ENCODE measurements at regions not wholly inside any gene's neighbourhood (a gene's known extent, or its start where the extent isn't known, plus 50 kb on each side); places are given as distances from the start of the nearest gene placed in this dataset.

DNA sequence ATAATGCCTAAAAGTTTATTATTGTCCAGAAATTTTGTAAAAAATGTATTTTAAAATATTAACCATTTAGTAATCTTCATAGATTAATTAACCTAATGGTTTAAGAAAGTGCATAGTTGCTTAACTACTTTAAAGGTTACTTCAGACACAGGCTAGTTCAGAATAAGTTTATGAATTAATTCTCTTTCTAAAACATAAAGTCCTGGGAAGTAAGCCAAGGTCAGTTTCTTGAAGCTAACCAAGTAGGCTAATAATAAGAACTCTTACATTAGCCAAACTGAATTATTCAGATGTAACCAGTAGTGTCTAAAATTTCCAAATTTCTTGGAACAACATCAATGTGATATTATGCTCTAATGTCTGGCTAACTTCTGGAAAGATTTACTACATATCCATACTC lies 790.4 kb downstream of the NCAM2 start:
- Histone ChIP-seq H3K9ac (ENCODE audit: low read depth, low read length) (no peak overlapping the region), H3K4me1 (ENCODE audit: control insufficient read depth, insufficient read depth, low read length) (no peaks in the 10 kb centered on the region)

DNA sequence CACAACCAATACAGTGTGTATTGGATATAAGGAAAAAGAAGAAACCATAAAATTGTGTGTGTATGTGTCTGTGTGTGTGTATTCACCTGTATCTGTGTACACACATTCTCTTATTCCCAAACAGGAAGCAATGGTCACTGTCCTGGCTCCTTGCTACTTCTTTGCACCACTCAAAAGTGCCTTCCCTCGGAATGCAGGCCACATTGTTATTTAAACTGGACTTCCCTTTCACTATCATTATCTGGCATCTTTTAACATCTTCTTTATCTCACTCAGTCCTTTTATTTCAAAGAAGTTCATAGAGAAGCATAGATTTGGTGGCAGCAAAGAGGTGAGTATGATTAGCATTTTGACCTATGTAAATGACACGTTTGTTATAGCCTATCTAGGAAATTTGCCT lies 803.7 kb downstream of the NCAM2 start:
- Histone ChIP-seq H3K9me3 (ENCODE audit: control insufficient read depth, insufficient read depth, low read length) (no peaks in the 10 kb centered on the region), H3K27me3 (ENCODE audit: control insufficient read depth, insufficient read depth, low read length) (no peaks in the 10 kb centered on the region), H3K27ac (ENCODE audit: low read depth, low read length) (no peak overlapping the region), H3K4me1 (ENCODE audit: control insufficient read depth, insufficient read depth, low read length) (peaks cover 7% of the 10 kb centered on the region), H3K4me3 (ENCODE audit: low read depth, low read length) (no peak overlapping the region), H3K9ac (ENCODE audit: low read depth, low read length) (no peak overlapping the region), H3K36me3 (ENCODE audit: control insufficient read depth, insufficient read depth, low read length) (no peaks in the 10 kb centered on the region)

More for the DNA sequence above, 790.4 kb downstream of the NCAM2 start:
- no peak overlapping the region for H3K4me3 ChIP-seq (ENCODE audit: low read depth, low read length)
- H3K27ac ChIP-seq (ENCODE audit: low read depth, low read length) = no peak overlapping the region
- H3K9me3 ChIP-seq (ENCODE audit: control insufficient read depth, insufficient read depth, low read length) = no peaks in the 10 kb centered on the region
- no peaks in the 10 kb centered on the region for H3K27me3 ChIP-seq (ENCODE audit: control insufficient read depth, insufficient read depth, low read length)
- H3K36me3 ChIP-seq (ENCODE audit: control insufficient read depth, insufficient read depth, low read length) = no peaks in the 10 kb centered on the region

DNA sequence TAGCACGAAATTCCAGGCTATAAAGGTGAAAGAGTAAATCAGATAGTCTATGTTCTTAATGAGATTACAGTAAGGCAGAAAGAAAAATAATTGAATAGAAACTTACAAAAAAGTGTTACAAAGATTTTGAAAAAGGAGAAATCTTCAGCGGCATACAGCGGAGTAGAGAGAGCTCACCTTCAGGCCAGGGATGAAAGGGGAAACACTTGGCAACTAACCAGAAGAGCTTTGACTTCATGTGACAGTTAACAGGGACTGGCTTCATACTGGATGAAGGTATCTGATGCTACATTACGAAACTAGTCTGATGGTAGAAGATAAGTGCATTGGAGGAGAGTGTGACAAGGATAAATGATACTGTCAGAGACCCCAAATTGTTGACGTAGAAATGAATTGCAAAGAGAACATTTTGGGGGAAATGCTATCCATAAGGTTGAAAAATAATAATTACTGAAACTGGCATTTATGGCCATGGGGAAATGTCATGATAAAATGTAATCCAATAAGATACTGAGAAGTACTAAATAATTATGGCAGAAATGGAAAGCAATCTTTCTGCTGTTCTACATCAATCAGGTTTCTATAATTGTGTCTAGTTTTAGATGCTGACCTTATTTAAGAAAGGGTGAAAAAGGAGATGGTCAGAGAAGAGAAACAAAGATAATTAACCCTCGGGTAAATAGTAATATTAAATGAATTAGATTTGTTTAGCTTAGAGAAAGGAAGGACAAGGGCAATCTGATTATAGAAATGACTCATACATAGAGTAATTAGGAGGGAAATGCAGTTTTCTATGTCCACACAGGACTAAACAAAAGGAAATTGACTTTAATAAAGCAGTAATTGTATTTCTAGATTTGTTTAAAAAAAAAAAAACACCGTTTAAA lies 808.7 kb downstream of the NCAM2 start:
- no peak overlapping the region for H3K4me3 ChIP-seq (ENCODE audit: low read depth, low read length)

DNA sequence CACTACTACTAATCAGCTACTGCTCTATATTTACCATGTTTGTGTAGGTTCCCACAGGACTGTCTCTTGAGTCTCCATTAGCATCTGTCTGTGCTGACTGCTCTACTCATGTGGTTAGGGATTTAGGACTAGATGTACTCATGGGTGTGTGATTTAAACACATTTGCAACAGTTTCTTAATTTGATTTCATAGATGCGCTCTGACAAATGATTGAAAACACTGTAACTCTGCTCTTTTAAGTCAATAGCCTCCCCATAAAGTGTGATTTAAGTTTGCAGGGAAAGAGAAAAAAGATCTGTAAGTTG lies 809.3 kb downstream of the NCAM2 start:
- Histone ChIP-seq H3K27ac (ENCODE audit: low read depth, low read length) (no peak overlapping the region), H3K9me3 (ENCODE audit: control insufficient read depth, insufficient read depth, low read length) (no peaks in the 10 kb centered on the region), H3K4me1 (ENCODE audit: control insufficient read depth, insufficient read depth, low read length) (no peaks in the 10 kb centered on the region), H3K27me3 (ENCODE audit: control insufficient read depth, insufficient read depth, low read length) (no peaks in the 10 kb centered on the region), H3K9ac (ENCODE audit: low read depth, low read length) (no peak overlapping the region), H3K4me3 (ENCODE audit: low read depth, low read length) (no peak overlapping the region), H3K36me3 (ENCODE audit: control insufficient read depth, insufficient read depth, low read length) (no peaks in the 10 kb centered on the region)

More for the DNA sequence above, 808.7 kb downstream of the NCAM2 start:
- H3K27me3 ChIP-seq (ENCODE audit: control insufficient read depth, insufficient read depth, low read length) = no peaks in the 10 kb centered on the region
- H3K9me3 ChIP-seq (ENCODE audit: control insufficient read depth, insufficient read depth, low read length) = no peaks in the 10 kb centered on the region
- H3K9ac ChIP-seq (ENCODE audit: low read depth, low read length) = no peak overlapping the region
- H3K4me1 ChIP-seq (ENCODE audit: control insufficient read depth, insufficient read depth, low read length) = peaks cover 3% of the 10 kb centered on the region
- H3K36me3 ChIP-seq (ENCODE audit: control insufficient read depth, insufficient read depth, low read length) = no peaks in the 10 kb centered on the region
- H3K27ac ChIP-seq (ENCODE audit: low read depth, low read length) = no peak overlapping the region

DNA sequence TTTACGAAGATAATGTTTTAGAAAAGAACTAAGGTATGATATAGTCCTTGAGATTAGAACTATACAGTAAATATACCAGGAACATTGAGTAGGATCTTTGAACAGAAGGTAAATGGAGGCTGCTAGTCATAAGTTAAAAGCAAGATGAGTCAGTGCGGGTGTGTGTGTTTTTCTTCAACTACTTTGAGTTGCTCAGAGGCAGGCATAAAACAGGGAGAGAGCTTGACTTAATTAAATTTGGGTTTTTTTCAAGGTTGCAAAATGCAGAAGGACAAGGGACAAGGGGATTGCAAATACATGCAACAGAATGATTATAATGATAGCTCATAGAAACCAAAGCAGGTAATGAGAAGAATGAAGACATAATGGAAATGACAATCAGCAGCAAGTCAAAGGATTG lies 815.1 kb downstream of the NCAM2 start:
- Histone ChIP-seq H3K9me3 (ENCODE audit: control insufficient read depth, insufficient read depth, low read length) (no peaks in the 10 kb centered on the region), H3K36me3 (ENCODE audit: control insufficient read depth, insufficient read depth, low read length) (no peaks in the 10 kb centered on the region), H3K27me3 (ENCODE audit: control insufficient read depth, insufficient read depth, low read length) (no peaks in the 10 kb centered on the region), H3K4me3 (ENCODE audit: low read depth, low read length) (no peak overlapping the region), H3K27ac (ENCODE audit: low read depth, low read length) (no peak overlapping the region), H3K4me1 (ENCODE audit: control insufficient read depth, insufficient read depth, low read length) (no peaks in the 10 kb centered on the region), H3K9ac (ENCODE audit: low read depth, low read length) (no peak overlapping the region)

DNA sequence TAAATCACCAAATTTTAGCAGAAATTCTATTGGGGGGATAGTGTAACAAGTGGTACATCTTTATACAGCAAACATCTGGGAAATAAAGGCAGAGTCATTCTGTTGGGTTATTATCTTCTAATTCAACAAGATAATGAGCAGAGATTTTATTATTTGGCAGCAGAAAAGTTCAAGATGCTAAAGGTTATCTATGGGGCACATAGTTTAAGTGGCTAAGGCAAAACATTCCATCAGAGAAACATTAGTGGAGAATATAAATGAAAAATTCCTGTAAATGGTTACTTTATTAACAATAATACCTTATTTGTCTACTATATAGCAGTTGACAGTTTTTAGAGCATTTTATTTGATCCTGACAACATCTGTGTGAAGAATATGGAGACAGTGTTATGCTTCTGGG lies 815.7 kb downstream of the NCAM2 start:
- Histone ChIP-seq H3K36me3 (ENCODE audit: control insufficient read depth, insufficient read depth, low read length) (no peaks in the 10 kb centered on the region), H3K27me3 (ENCODE audit: control insufficient read depth, insufficient read depth, low read length) (no peaks in the 10 kb centered on the region), H3K27ac (ENCODE audit: low read depth, low read length) (no peak overlapping the region), H3K4me1 (ENCODE audit: control insufficient read depth, insufficient read depth, low read length) (no peaks in the 10 kb centered on the region), H3K9ac (ENCODE audit: low read depth, low read length) (no peak overlapping the region), H3K4me3 (ENCODE audit: low read depth, low read length) (no peak overlapping the region), H3K9me3 (ENCODE audit: control insufficient read depth, insufficient read depth, low read length) (no peaks in the 10 kb centered on the region)

DNA sequence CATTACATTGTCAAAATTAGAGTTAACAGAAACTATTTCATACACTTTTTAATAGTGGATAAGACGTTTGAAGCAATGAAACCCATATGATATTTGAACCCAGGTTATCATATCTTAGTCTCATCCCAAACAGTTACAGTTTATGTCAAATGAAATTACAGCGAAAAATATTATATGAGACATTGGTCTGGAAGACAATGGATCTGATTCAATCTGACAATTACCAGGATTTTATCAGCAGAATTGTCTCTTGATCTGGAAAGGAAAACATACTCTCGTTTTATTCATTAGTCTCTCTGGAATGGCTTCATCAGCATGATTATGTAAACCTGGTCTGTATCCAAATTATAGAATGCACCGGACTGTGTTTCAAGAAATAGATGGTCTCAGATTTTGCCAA lies 818.6 kb downstream of the NCAM2 start:
- H3K4me1 ChIP-seq (ENCODE audit: control insufficient read depth, insufficient read depth, low read length) = no peaks in the 10 kb centered on the region
- no peaks in the 10 kb centered on the region for H3K9me3 ChIP-seq (ENCODE audit: control insufficient read depth, insufficient read depth, low read length)
- H3K9ac ChIP-seq (ENCODE audit: low read depth, low read length) = no peak overlapping the region
- no peaks in the 10 kb centered on the region for H3K27me3 ChIP-seq (ENCODE audit: control insufficient read depth, insufficient read depth, low read length)
- H3K27ac ChIP-seq (ENCODE audit: low read depth, low read length) = no peak overlapping the region
- no peaks in the 10 kb centered on the region for H3K36me3 ChIP-seq (ENCODE audit: control insufficient read depth, insufficient read depth, low read length)
- no peak overlapping the region for H3K4me3 ChIP-seq (ENCODE audit: low read depth, low read length)

DNA sequence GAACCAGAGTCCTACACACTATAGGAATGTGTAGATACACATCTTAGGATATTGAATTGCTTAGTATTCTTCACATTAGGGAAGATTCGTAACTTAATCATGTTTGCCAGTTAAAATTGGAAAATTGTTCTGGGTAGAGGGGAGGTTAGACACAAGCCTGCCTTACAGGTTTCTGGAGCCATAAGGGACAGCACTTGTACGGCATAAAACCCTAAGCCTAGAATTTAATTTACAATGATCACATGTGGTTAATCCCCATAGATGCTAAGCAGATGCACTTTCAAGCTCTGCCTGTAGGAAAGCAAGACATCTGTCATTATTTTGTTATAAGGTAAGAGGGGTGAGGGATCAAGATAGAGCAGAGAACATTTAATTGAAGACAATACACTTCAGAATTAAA lies 820.7 kb downstream of the NCAM2 start:
- no peaks in the 10 kb centered on the region for H3K9me3 ChIP-seq (ENCODE audit: control insufficient read depth, insufficient read depth, low read length)
- no peaks in the 10 kb centered on the region for H3K36me3 ChIP-seq (ENCODE audit: control insufficient read depth, insufficient read depth, low read length)

DNA sequence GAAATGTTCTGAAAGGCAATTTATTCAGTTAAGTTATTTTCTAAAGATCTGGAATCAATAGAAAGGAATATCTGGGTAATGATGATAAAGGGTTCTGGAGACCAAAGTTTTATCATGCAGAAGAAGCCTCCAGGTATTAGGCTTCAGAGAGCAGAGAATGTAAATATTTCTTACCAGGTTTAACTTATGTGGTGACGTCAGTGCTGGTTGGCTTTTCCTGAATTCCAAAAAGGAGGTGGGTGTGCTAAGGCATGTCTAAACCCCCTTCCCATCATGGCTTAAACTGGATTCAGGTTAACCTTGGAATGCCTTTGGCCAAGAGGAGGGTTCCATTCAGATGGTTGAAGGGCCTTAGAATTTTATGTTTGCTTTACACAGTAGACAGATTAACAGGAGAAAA lies 829.9 kb downstream of the NCAM2 start:
- Histone ChIP-seq H3K4me1 (ENCODE audit: control insufficient read depth, insufficient read depth, low read length) (no peaks in the 10 kb centered on the region), H3K4me3 (ENCODE audit: low read depth, low read length) (no peak overlapping the region), H3K27ac (ENCODE audit: low read depth, low read length) (no peak overlapping the region), H3K9me3 (ENCODE audit: control insufficient read depth, insufficient read depth, low read length) (0 out of 2 replicates have a peak, but pooled peaks cover 6% of the 10 kb centered on the region), H3K27me3 (ENCODE audit: control insufficient read depth, insufficient read depth, low read length) (no peaks in the 10 kb centered on the region), H3K36me3 (ENCODE audit: control insufficient read depth, insufficient read depth, low read length) (no peaks in the 10 kb centered on the region), H3K9ac (ENCODE audit: low read depth, low read length) (no peak overlapping the region)

More for the DNA sequence above, 820.7 kb downstream of the NCAM2 start:
- no peaks in the 10 kb centered on the region for H3K27me3 ChIP-seq (ENCODE audit: control insufficient read depth, insufficient read depth, low read length)
- no peak overlapping the region for H3K27ac ChIP-seq (ENCODE audit: low read depth, low read length)
- no peak overlapping the region for H3K9ac ChIP-seq (ENCODE audit: low read depth, low read length)
- H3K4me3 ChIP-seq (ENCODE audit: low read depth, low read length) = no peak overlapping the region
- no peaks in the 10 kb centered on the region for H3K4me1 ChIP-seq (ENCODE audit: control insufficient read depth, insufficient read depth, low read length)

DNA sequence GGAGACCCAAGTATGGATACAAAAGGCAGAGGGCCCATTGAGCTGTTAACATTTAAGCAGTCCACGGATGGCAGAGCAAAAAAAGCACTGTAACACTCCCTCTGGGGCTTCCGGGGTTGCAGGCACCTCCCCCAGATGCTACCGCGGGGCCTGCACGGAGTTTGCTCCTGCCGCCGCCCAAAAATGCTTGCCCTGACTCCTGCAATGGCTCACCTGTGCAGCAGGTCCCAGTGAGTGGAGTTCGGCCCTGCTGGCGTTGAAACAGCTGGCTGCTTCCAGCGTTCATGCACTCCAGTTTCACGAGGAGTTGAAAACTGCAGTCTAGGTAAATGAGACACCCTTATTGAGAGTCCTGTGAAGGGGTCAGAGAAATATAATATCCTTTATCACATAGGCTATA lies 832.8 kb downstream of the NCAM2 start:
- Histone ChIP-seq H3K27ac (ENCODE audit: low read depth, low read length) (no peak overlapping the region), H3K4me1 (ENCODE audit: control insufficient read depth, insufficient read depth, low read length) (no peaks in the 10 kb centered on the region), H3K4me3 (ENCODE audit: low read depth, low read length) (no peak overlapping the region), H3K9ac (ENCODE audit: low read depth, low read length) (no peak overlapping the region), H3K27me3 (ENCODE audit: control insufficient read depth, insufficient read depth, low read length) (no peaks in the 10 kb centered on the region), H3K9me3 (ENCODE audit: control insufficient read depth, insufficient read depth, low read length) (0 out of 2 replicates have a peak, but pooled peaks cover 6% of the 10 kb centered on the region), H3K36me3 (ENCODE audit: control insufficient read depth, insufficient read depth, low read length) (no peaks in the 10 kb centered on the region)

DNA sequence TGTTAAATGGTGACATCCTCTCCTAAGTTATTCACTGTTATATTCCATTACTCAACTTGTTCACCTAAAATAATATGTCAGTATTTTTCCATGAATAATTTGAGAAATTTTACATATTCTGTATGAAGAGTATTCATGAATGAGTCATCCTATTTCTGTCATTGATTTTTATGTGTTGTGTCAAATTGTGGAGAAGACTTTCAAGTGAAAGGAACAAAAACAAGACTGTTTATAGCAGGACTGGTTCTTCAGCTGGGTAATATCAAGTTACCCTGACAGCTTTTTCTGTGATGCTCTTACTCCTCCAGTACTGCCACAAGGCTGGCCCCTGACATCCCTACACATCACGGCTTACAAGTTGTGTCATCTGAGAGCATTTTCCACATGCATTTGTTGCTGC lies 847.7 kb downstream of the NCAM2 start:
- H3K27me3 ChIP-seq (ENCODE audit: control insufficient read depth, insufficient read depth, low read length) = no peaks in the 10 kb centered on the region
- no peaks in the 10 kb centered on the region for H3K9me3 ChIP-seq (ENCODE audit: control insufficient read depth, insufficient read depth, low read length)
- H3K9ac ChIP-seq (ENCODE audit: low read depth, low read length) = no peak overlapping the region
- no peaks in the 10 kb centered on the region for H3K36me3 ChIP-seq (ENCODE audit: control insufficient read depth, insufficient read depth, low read length)
- no peak overlapping the region for H3K4me3 ChIP-seq (ENCODE audit: low read depth, low read length)
- peaks cover 12% of the 10 kb centered on the region for H3K4me1 ChIP-seq (ENCODE audit: control insufficient read depth, insufficient read depth, low read length)
- no peak overlapping the region for H3K27ac ChIP-seq (ENCODE audit: low read depth, low read length)
